DMS79 (cell line): ENCODE measurements at regions not wholly inside any gene's neighbourhood (a gene's known extent, or its start where the extent isn't known, plus 50 kb on each side); places are given as distances from the start of the nearest gene placed in this dataset.
"Not testable (repeated sequence)": the region's sequence is repeated elsewhere in the genome, so short reads cannot be mapped to it uniquely, and the experiment has no call there.

Experiments
- DNase-seq: peaks from one replicate; lab custom pipeline; 2025; lab: John Stamatoyannopoulos, UW

DNA sequence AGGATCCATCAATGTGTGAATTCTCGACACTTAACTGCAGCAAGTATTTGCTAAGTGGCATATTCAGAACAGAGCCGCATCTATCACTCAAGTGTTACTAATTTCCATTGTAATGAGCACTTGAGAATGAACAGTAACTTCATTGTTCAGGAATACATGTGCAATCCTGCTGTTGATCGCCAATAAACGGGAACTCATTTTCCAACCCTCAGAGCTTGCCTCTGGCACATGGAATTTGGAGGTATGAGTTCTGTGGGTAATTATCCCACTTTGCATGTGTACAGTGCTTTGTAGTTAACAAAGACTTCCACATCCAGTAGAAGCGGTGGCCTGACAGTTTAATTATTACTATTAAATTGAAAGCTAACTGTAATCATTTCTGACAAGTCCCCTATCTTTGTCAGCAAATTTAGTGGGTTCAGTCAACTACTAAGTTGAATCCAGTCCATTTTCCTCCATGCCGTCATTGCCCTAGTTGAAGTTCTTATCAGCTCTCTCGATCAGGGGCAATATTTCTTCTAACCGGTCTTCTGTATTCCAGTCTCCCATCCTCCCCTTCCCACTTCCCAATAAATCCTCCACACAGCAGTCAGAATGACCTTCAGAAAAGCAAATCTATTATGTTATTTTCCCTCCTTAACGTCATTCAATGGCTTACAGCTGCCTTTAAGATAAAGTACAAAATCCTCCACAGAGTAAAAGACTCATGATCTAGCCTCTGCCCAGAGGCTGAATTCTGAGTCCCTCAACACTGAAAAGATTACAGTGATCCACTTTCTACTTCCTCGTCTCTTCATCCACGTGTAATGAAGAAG is 62.4 kb upstream of the GBA3 start:
- DNase-seq: not testable (repeated sequence)

DNA sequence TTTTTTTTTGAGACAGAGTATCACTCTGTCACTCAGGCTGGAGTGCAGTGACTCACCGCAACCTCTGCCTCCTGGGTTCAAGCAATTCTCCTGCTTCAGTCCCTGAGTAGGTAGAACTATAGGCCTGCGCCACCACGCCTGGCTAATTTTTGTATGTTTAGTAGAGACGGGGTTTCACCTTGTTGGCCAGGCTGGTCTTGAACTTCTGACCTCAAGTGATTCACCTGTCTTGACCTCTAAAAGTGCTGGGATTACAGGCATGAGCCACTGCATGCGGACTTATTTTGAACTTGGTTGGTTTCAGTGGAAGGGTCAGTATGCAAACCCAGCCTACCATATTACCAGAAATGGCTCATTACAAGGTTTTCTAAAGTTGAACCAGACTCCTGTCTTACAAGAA is 61.6 kb upstream of the GBA3 start:
- DNase-seq: not testable (repeated sequence)

- DNase-seq: no peak
Measured at GRCh38 chr4:22634541-22635181, 58.1 kb upstream of the GBA3 start.

DNA sequence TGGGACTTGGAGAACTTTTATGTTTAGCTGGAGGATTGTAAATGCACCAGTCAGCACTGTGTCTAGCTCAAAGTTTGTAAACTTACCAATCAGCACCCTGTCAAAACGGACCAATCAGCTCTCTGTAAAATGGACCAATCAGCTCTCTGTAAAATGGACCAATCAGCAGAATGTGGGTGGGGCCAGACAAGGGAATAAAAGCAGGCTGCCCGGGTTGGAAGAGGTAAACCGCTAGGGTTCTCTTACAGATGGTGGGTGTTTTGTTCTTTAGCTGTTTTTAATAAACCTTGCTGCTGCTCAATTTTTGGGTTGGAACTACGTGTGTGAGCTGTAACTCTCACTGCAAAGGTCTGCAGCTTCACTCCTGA is 57.6 kb upstream of the GBA3 start:
- not testable (repeated sequence) for DNase-seq

GRCh38 chr4:22635692-22636091 is 57.0 kb upstream of the GBA3 start:
- DNase-seq: no peak

- no peak for DNase-seq
Measured at GRCh38 chr4:22637306-22637705, 55.4 kb upstream of the GBA3 start.
